ENCODE measurements at regions not wholly inside any gene's neighbourhood (a gene's known extent, or its start where the extent isn't known, plus 50 kb on each side); places are given as distances from the start of the nearest gene placed in this dataset.

DNA sequence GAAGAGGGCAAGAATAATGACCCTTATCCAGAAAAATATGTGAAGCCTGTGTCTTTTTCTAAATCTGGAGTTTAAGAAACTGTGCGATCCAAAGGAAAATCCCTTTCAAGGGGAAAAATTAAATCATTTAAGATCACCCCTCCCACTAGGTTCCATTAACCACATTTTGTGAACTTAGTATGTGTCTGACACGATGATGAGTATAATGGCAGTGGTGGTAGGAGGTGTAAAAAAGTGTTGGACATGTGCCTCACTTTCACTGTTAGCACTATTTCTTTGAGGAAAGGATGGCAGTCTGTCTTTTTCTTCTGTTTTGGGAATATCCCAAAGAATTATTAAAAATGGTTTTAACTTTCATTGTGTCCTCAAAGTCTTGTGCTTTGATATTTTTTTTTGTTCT lies 392.3 kb upstream of the CITED2 start:
- DNase-seq, result no peak
- no peaks in the 10 kb centered on the region for H3K36me3 ChIP-seq (ENCODE audit: control insufficient read depth in 1 of 2, insufficient read depth in 2 of 2, low read length in 1 of 2)
- H3K9me3 ChIP-seq (ENCODE audit: control insufficient read depth, low read length), result no peaks in the 10 kb centered on the region
- no peak overlapping the region for H3K4me3 ChIP-seq (ENCODE audit: low read length in 2 of 2)
- intact Hi-C loops (cut with DNase I), result loop anchor here in 1 of 2 donors (10.0 kb wide), 1 partner anchor 392 kb away; the partner anchor contains the start of gene CITED2
- WGBS, 2 donors, result 90 to 93% methylated on average over 2 of the region's 2 CpGs
- peaks cover 0 to 2% of the 10 kb centered on the region in 2 donors for H3K4me1 ChIP-seq (ENCODE audit: control insufficient read depth in 1 of 2, insufficient read depth in 2 of 2, low read length in 2 of 2)
- no peak overlapping the region for H3K27ac ChIP-seq (ENCODE audit: low read depth in 1 of 2, low read length in 2 of 2)
- no peak for ATAC-seq (ENCODE audit: low FRiP score)
- H3K27me3 ChIP-seq (ENCODE audit: control insufficient read depth in 1 of 2, insufficient read depth in 2 of 2, low read length in 1 of 2), result no peaks in the 10 kb centered on the region

DNA sequence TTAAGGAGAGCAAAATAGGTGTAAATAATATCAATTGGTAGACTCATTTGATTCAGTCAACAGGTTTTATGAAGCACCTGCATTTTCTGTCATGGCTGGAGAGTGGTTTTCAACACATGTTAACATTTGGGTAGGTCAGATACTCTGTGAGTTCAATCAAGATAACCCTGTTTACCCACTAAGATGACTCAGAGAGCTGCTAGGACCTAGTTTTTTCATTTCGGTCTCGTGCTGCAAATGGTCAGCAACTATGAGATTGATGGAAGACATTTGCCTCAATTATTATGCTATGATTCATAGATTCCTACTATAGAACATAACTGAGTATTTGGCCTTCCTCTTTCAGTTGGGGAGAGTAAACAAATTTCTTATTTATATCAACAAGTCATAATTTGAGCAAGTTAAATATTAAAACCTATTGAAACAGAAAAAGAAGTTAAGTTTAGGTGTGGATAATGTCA lies 391.4 kb upstream of the CITED2 start:
- Histone ChIP-seq H3K27me3 (ENCODE audit: control insufficient read depth in 1 of 2, insufficient read depth in 2 of 2, low read length in 1 of 2) (no peaks in the 10 kb centered on the region), H3K36me3 (ENCODE audit: control insufficient read depth in 1 of 2, insufficient read depth in 2 of 2, low read length in 1 of 2) (no peaks in the 10 kb centered on the region), H3K4me3 (ENCODE audit: low read length in 2 of 2) (no peak overlapping the region), H3K27ac (ENCODE audit: low read depth in 1 of 2, low read length in 2 of 2) (no peak overlapping the region), H3K9me3 (ENCODE audit: control insufficient read depth, low read length) (no peaks in the 10 kb centered on the region), H3K4me1 (ENCODE audit: control insufficient read depth in 1 of 2, insufficient read depth in 2 of 2, low read length in 2 of 2) (peaks cover 0 to 2% of the 10 kb centered on the region in 2 donors)
- WGBS, 2 donors, result 27 to 50% methylated on average over 2 of the region's 2 CpGs
- DNase-seq, result no peak
- intact Hi-C loops (cut with DNase I), result loop anchor here in 1 of 2 donors (10.0 kb wide), 1 partner anchor 391 kb away; the partner anchor contains the start of gene CITED2
- no peak for ATAC-seq (ENCODE audit: low FRiP score)

DNA sequence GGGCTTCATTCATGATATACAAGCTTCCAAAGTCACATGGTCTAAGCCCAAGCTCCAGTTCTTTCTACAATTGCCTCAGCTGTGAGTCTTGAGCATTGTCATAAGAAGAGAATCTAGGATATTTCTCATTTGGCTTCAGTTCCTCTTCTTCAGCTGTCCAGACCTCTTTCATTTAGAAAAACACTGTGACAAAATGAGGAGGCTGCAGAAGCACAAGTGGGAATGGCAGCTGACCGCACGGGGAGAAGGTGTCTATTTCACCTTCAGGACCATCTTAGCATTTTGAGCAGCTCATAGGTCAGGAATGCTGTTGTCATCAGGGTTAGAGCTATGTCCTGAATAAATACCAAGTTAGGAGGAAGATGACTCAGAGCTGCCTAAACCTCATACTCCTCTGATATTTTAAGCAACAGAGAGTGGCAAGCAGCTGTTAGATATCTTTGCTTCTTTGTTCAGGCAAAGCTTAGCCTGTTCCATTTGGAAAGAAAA lies 390.1 kb upstream of the CITED2 start:
- intact Hi-C loops (cut with DNase I), result loop anchor here in 1 of 2 donors (10.0 kb wide), 1 partner anchor 390 kb away; the partner anchor contains the start of gene CITED2
- 37 to 44% methylated on average over 2 of the region's 2 CpGs for WGBS, 2 donors
- Histone ChIP-seq H3K27me3 (ENCODE audit: control insufficient read depth in 1 of 2, insufficient read depth in 2 of 2, low read length in 1 of 2) (no peaks in the 10 kb centered on the region), H3K36me3 (ENCODE audit: control insufficient read depth in 1 of 2, insufficient read depth in 2 of 2, low read length in 1 of 2) (no peaks in the 10 kb centered on the region), H3K4me3 (ENCODE audit: low read length in 2 of 2) (no peak overlapping the region), H3K4me1 (ENCODE audit: control insufficient read depth in 1 of 2, insufficient read depth in 2 of 2, low read length in 2 of 2) (peaks cover 0 to 3% of the 10 kb centered on the region in 2 donors), H3K9me3 (ENCODE audit: control insufficient read depth, low read length) (no peaks in the 10 kb centered on the region), H3K27ac (ENCODE audit: low read depth in 1 of 2, low read length in 2 of 2) (peak overlapping the region in 1 of 2 donors; percentile 32)
- ATAC-seq (ENCODE audit: low FRiP score) (peak; percentile 92), DNase-seq (no peak)

DNA sequence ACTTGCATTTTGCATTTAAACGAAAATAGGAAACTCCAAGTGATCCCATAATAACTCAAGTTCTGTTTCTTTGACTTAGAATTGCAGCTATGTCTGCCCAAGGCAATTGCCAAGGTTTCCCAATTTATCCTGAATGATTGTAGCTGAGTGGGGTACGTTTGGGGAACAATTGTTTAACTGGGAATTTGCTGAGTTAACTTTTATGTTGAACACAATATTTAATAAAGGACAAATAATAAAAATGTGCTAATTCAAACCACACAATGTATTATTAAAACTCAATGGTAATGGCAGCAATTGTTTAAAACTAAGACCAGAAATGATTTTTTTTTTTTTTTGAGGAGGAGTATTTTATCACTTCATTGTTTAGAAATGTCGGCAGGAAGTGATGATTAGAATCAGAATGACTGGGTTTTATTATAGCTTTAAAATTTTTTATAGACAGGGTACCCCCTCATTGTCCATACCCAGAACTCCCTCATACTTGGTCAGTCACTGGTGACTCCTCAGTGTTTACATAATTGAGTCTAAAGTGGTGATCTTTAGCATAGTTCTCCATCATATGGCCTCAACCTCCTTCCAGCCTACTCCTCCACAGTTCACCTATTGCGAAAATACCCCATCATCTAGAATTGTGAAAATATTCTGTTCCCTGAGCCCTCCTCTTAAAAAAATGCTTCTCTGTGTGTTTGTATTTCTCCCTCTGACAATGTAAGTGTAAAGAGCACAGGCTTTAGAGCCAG lies 389.2 kb upstream of the CITED2 start:
- ATAC-seq (ENCODE audit: low FRiP score) (no peak), DNase-seq (no peak)
- Histone ChIP-seq H3K27ac (ENCODE audit: low read depth in 1 of 2, low read length in 2 of 2) (no peak overlapping the region), H3K9me3 (ENCODE audit: control insufficient read depth, low read length) (no peaks in the 10 kb centered on the region), H3K36me3 (ENCODE audit: control insufficient read depth in 1 of 2, insufficient read depth in 2 of 2, low read length in 1 of 2) (no peaks in the 10 kb centered on the region), H3K4me3 (ENCODE audit: low read length in 2 of 2) (no peak overlapping the region), H3K27me3 (ENCODE audit: control insufficient read depth in 1 of 2, insufficient read depth in 2 of 2, low read length in 1 of 2) (no peaks in the 10 kb centered on the region), H3K4me1 (ENCODE audit: control insufficient read depth in 1 of 2, insufficient read depth in 2 of 2, low read length in 2 of 2) (peaks cover 0 to 3% of the 10 kb centered on the region in 2 donors)
- intact Hi-C loops (cut with DNase I), result loop anchor here in 1 of 2 donors (10.0 kb wide), 1 partner anchor 389 kb away; the partner anchor contains the start of gene CITED2
- WGBS, 2 donors, result 84 to 88% methylated on average over 4 of the region's 4 CpGs

DNA sequence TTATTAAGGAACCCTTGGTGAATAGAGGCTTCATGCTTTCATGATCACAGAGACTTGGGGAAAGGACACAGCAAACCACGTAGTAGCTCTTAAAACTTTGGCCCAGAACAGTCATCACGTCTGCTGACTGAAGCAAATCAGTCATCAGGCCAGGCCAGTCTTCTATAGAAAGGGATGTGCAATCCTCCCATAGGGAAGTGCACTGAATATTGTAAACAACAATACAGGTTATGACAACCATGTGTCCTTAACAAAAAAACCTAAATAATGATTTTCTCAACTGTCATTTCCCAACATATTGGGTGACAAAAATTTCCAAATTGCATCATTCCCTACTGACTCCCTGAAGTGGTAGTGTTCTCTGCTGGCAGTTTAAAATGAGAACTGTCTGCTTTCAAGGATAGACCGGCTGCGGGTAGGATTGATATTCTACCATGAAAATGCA lies 388.2 kb upstream of the CITED2 start:
- ATAC-seq (ENCODE audit: low FRiP score) (no peak), DNase-seq (peak in 1 of 2 donors; percentile 48)
- no peaks in the 10 kb centered on the region for H3K9me3 ChIP-seq (ENCODE audit: control insufficient read depth, low read length)
- intact Hi-C loops (cut with DNase I), result loop anchor here in 1 of 2 donors (10.0 kb wide), 1 partner anchor 388 kb away; the partner anchor contains the start of gene CITED2
- H3K36me3 ChIP-seq (ENCODE audit: control insufficient read depth in 1 of 2, insufficient read depth in 2 of 2, low read length in 1 of 2), result no peaks in the 10 kb centered on the region
- 67 to 90% methylated on average over 4 of the region's 4 CpGs for WGBS, 2 donors
- H3K27me3 ChIP-seq (ENCODE audit: control insufficient read depth in 1 of 2, insufficient read depth in 2 of 2, low read length in 1 of 2), result no peaks in the 10 kb centered on the region
- H3K4me1 ChIP-seq (ENCODE audit: control insufficient read depth in 1 of 2, insufficient read depth in 2 of 2, low read length in 2 of 2), result peaks cover 0 to 7% of the 10 kb centered on the region in 2 donors
- H3K27ac ChIP-seq (ENCODE audit: low read depth in 1 of 2, low read length in 2 of 2), result no peak overlapping the region
- H3K4me3 ChIP-seq (ENCODE audit: low read length in 2 of 2), result no peak overlapping the region

DNA sequence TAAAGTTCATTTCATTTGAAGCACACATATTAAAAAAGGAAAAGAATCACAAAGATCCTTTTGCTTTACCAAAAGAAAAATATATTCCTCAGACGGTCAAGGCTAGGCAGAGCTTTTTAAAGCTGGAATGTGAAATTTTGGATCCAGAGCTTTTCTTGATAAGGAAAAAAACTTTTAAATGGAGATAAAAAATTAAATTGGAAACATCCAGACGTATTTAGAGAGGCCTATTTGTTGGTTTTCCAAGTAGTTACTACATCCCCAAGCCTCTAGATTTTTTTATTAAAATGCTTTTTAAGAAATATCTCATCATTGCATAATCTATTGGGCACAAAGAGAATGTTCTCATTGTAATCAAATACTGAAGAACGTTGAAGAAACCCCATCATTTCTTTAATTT lies 385.7 kb upstream of the CITED2 start:
- intact Hi-C loops (cut with DNase I), result loop anchor here in 1 of 2 donors (10.0 kb wide), 1 partner anchor 385 kb away; the partner anchor contains the start of gene CITED2
- no peaks in the 10 kb centered on the region for H3K36me3 ChIP-seq (ENCODE audit: control insufficient read depth in 1 of 2, insufficient read depth in 2 of 2, low read length in 1 of 2)
- H3K4me1 ChIP-seq (ENCODE audit: control insufficient read depth in 1 of 2, insufficient read depth in 2 of 2, low read length in 2 of 2), result peaks cover 2 to 7% of the 10 kb centered on the region in 2 donors
- ATAC-seq (ENCODE audit: low FRiP score) (no peak), DNase-seq (no peak)
- no peaks in the 10 kb centered on the region for H3K27me3 ChIP-seq (ENCODE audit: control insufficient read depth in 1 of 2, insufficient read depth in 2 of 2, low read length in 1 of 2)
- no peak overlapping the region for H3K4me3 ChIP-seq (ENCODE audit: low read length in 2 of 2)
- 22 to 26% methylated on average over 3 of the region's 3 CpGs for WGBS, 2 donors
- no peak overlapping the region for H3K27ac ChIP-seq (ENCODE audit: low read depth in 1 of 2, low read length in 2 of 2)
- no peaks in the 10 kb centered on the region for H3K9me3 ChIP-seq (ENCODE audit: control insufficient read depth, low read length)

DNA sequence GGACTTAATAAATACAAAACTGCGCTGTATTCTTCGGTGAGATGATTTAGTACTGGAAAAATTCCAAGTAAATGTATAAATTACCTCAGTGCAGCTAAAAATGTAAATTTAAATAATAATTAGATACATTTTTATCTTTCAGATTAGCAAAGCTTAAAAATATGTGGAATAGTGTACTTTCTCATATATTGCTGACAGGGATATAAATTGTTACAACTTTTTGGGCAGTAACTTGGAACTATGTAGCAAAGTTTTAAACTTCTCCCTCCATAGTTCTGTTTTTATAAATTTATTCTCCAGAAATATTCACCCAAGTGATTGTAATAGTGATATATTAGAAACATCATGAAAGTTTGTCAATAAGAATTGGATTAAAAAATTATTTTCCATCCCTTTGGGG lies 384.6 kb upstream of the CITED2 start:
- H3K4me3 ChIP-seq (ENCODE audit: low read length in 2 of 2), result no peak overlapping the region
- peaks cover 2 to 7% of the 10 kb centered on the region in 2 donors for H3K4me1 ChIP-seq (ENCODE audit: control insufficient read depth in 1 of 2, insufficient read depth in 2 of 2, low read length in 2 of 2)
- intact Hi-C loops (cut with DNase I), result no loop called here
- ATAC-seq (ENCODE audit: low FRiP score) (no peak), DNase-seq (no peak)
- no peaks in the 10 kb centered on the region for H3K27me3 ChIP-seq (ENCODE audit: control insufficient read depth in 1 of 2, insufficient read depth in 2 of 2, low read length in 1 of 2)
- 85 to 86% methylated on average over 2 of the region's 2 CpGs for WGBS, 2 donors
- no peaks in the 10 kb centered on the region for H3K9me3 ChIP-seq (ENCODE audit: control insufficient read depth, low read length)
- no peak overlapping the region for H3K27ac ChIP-seq (ENCODE audit: low read depth in 1 of 2, low read length in 2 of 2)
- H3K36me3 ChIP-seq (ENCODE audit: control insufficient read depth in 1 of 2, insufficient read depth in 2 of 2, low read length in 1 of 2), result no peaks in the 10 kb centered on the region

DNA sequence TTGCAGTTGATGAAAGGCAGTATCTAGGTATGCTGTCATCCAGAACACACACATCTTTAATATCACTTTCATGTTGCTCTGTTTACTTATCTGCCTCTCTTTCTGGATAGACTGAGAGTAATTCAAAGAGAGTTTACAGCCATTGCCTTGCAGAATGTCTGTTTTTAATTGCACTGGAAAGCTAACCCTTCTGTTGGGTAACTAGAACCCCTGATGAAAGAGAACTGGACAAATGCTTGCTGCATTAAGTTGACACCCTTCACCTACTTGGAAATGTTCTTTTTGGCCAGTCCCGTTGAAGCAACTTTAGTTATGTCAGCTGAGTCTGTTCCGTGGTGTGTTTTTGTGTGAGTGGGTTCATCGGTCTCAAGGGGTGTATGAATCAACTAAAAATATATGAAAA lies 383.8 kb upstream of the CITED2 start:
- DNase-seq, result no peak
- peak; percentile 77 for ATAC-seq (ENCODE audit: low FRiP score)
- 24 to 27% methylated on average over 3 of the region's 3 CpGs for WGBS, 2 donors
- peaks cover 6 to 7% of the 10 kb centered on the region in 2 donors for H3K4me1 ChIP-seq (ENCODE audit: control insufficient read depth in 1 of 2, insufficient read depth in 2 of 2, low read length in 2 of 2)
- no peak overlapping the region for H3K4me3 ChIP-seq (ENCODE audit: low read length in 2 of 2)
- no peaks in the 10 kb centered on the region for H3K36me3 ChIP-seq (ENCODE audit: control insufficient read depth in 1 of 2, insufficient read depth in 2 of 2, low read length in 1 of 2)
- no peak overlapping the region for H3K27ac ChIP-seq (ENCODE audit: low read depth in 1 of 2, low read length in 2 of 2)
- no peaks in the 10 kb centered on the region for H3K27me3 ChIP-seq (ENCODE audit: control insufficient read depth in 1 of 2, insufficient read depth in 2 of 2, low read length in 1 of 2)
- intact Hi-C loops (cut with DNase I), result no loop called here
- H3K9me3 ChIP-seq (ENCODE audit: control insufficient read depth, low read length), result no peaks in the 10 kb centered on the region
